Neural cell (in vitro differentiated cells): ENCODE measurements at regions not wholly inside any gene's neighbourhood (a gene's known extent, or its start where the extent isn't known, plus 50 kb on each side); places are given as distances from the start of the nearest gene placed in this dataset.

Experiments
- CTCF ChIP-seq: fragments of 450-650 bp; IDR thresholded peaks from 2 replicates; pipeline ENCODE4 v1.5.1; 2014; ENCODE audit warnings: antibody characterized with exemption, mild to moderate bottlenecking, moderate library complexity; ENCODE audit not compliant: poor library complexity, severe bottlenecking
- EP300 ChIP-seq: fragments of 450-650 bp; conservative IDR thresholded peaks from 2 replicates; pipeline ENCODE4 v1.6.1; 2014; ENCODE audit warnings: antibody characterized with exemption, mild to moderate bottlenecking, moderate library complexity; ENCODE audit not compliant: poor library complexity, severe bottlenecking
- EZH2 ChIP-seq: fragments of 200-600, 300-800 bp; shearing (Covaris generic), sonication (generic); IDR thresholded peaks from 2 replicates; pipeline ENCODE4 v1.6.1; 2014; ENCODE audit warnings: antibody characterized with exemption, low read length, borderline replicate concordance, mild to moderate bottlenecking; ENCODE audit not compliant: insufficient read depth, poor library complexity, severe bottlenecking
- MXI1 ChIP-seq: fragments of 450-650 bp; conservative IDR thresholded peaks from 2 replicates; pipeline ENCODE4 v1.6.1; 2014; ENCODE audit warnings: antibody characterized with exemption, mild to moderate bottlenecking; ENCODE audit not compliant: poor library complexity, severe bottlenecking
- POLR2AphosphoS5 ChIP-seq: IDR thresholded peaks from 2 replicates; pipeline ENCODE4 v1.6.1; 2012
- RAD21 ChIP-seq: fragments of 450-650 bp; conservative IDR thresholded peaks from 2 replicates; pipeline ENCODE4 v1.6.1; 2014; ENCODE audit warnings: antibody characterized with exemption, mild to moderate bottlenecking, moderate library complexity
- REST ChIP-seq: IDR thresholded peaks from 2 replicates; pipeline ENCODE4 v1.6.1; 2012; ENCODE audit warnings: borderline replicate concordance

GRCh38 chr10:101287183-101287996, 58.1 kb upstream of the LBX1 start:
- TF ChIP-seq CTCF (no peak), RAD21 (no peak), MXI1 (no peak), REST (no peak), EP300 (no peak), EZH2 (no peak), POLR2AphosphoS5 (no peak)
